HEK293 (cell line): ENCODE measurements at regions not wholly inside any gene's neighbourhood (a gene's known extent, or its start where the extent isn't known, plus 50 kb on each side); places are given as distances from the start of the nearest gene placed in this dataset.

Source experiments
- SCRT1 ChIP-seq: fragments of 450-650 bp; formaldehyde crosslinking; IDR thresholded peaks from 2 replicates; pipeline ENCODE4 v1.5.1; 2016; ENCODE audit warnings: missing biosample characterization, missing genetic modification characterization, borderline replicate concordance
- ZEB2 ChIP-seq: fragments of 450-650 bp; formaldehyde crosslinking; IDR thresholded peaks from 2 replicates; pipeline ENCODE4 v1.5.1; 2016; ENCODE audit warnings: missing biosample characterization, missing genetic modification characterization
- ZNF555 ChIP-seq: fragments of 450-650 bp; formaldehyde crosslinking; conservative IDR thresholded peaks from 2 replicates; pipeline ENCODE4 v1.5.1; 2017; ENCODE audit warnings: missing biosample characterization, mild to moderate bottlenecking, missing genetic modification characterization, inconsistent platforms
- ZNF658 ChIP-seq: fragments of 450-650 bp; formaldehyde crosslinking; IDR thresholded peaks from 2 replicates; pipeline ENCODE4; 2016; ENCODE audit warnings: missing biosample characterization, missing genetic modification characterization
- ZNF707 ChIP-seq: fragments of 450-650 bp; formaldehyde crosslinking; IDR thresholded peaks from 2 replicates; pipeline ENCODE4 v1.5.1; 2016; ENCODE audit warnings: missing biosample characterization, missing genetic modification characterization
- ZNF830 ChIP-seq: fragments of 450-650 bp; IDR thresholded peaks from 2 replicates; pipeline ENCODE4 v1.5.0; 2018; ENCODE audit warnings: missing biosample characterization, missing genetic modification characterization, low read depth, mild to moderate bottlenecking, moderate library complexity
- ZXDB ChIP-seq: fragments of 450-650 bp; formaldehyde crosslinking; IDR thresholded peaks from 2 replicates; pipeline ENCODE4 v1.5.1; 2016; ENCODE audit warnings: missing biosample characterization, missing genetic modification characterization
- TF ChIP-seq, protein P1 (sequence below): fragments of 450-650 bp; formaldehyde crosslinking; conservative IDR thresholded peaks from 2 replicates; pipeline ENCODE4 v1.5.1; 2016; ENCODE audit warnings: low read depth, missing biosample characterization, missing genetic modification characterization

DNA sequence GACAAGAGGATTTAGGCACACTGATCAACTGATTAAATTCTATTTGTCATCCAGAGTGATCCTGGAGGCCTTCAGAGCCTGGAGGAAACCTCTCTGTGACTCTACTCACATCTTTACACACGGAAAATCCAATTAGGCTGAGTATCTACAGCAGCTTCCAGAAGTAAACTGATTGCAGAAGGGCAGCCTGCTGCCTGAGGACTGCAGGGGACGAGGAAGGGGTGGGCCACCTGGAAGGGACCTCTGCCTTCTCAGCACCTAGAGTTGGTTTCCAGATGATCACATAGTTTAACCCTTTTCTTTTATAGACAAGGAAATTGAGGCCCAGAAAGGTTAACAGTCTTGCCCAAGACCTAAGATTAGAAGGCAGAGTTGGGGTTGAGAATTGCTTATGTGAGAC is 206.1 kb downstream of the DAD1 start:
- TF ChIP-seq SCRT1 (tag by site-specific recombination), result no peak
- TF ChIP-seq ZNF707 (tag by site-specific recombination), result no peak
- TF ChIP-seq ZNF658 (tag by site-specific recombination), result no peak
- TF ChIP-seq ZXDB (tag by site-specific recombination), result no peak
- TF ChIP-seq, protein P1, sequence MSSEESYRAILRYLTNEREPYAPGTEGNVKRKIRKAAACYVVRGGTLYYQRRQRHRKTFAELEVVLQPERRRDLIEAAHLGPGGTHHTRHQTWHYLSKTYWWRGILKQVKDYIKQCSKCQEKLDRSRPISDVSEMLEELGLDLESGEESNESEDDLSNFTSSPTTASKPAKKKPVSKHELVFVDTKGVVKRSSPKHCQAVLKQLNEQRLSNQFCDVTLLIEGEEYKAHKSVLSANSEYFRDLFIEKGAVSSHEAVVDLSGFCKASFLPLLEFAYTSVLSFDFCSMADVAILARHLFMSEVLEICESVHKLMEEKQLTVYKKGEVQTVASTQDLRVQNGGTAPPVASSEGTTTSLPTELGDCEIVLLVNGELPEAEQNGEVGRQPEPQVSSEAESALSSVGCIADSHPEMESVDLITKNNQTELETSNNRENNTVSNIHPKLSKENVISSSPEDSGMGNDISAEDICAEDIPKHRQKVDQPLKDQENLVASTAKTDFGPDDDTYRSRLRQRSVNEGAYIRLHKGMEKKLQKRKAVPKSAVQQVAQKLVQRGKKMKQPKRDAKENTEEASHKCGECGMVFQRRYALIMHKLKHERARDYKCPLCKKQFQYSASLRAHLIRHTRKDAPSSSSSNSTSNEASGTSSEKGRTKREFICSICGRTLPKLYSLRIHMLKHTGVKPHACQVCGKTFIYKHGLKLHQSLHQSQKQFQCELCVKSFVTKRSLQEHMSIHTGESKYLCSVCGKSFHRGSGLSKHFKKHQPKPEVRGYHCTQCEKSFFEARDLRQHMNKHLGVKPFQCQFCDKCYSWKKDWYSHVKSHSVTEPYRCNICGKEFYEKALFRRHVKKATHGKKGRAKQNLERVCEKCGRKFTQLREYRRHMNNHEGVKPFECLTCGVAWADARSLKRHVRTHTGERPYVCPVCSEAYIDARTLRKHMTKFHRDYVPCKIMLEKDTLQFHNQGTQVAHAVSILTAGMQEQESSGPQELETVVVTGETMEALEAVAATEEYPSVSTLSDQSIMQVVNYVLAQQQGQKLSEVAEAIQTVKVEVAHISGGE (tag by site-specific recombination), result no peak
- TF ChIP-seq ZNF555 (tag by site-specific recombination), result no peak
- no peak for TF ChIP-seq ZEB2 (tag by site-specific recombination)
- TF ChIP-seq ZNF830 (tag by site-specific recombination), result no peak
